Fibroblast of lung (primary cell): ENCODE measurements at regions not wholly inside any gene's neighbourhood (a gene's known extent, or its start where the extent isn't known, plus 50 kb on each side); places are given as distances from the start of the nearest gene placed in this dataset.

Source experiments
- DNase-seq, 2 donors: peaks; one replicate each; pipeline versions ENCODE4 v3.0.0 to v3.0.0-alpha.2; 2010; ENCODE audit warnings: low read depth in 2 of 2
- H2AFZ ChIP-seq: 2 replicates; pipeline ENCODE4 v1.5.1; 2012; ENCODE audit warnings: low read length, control low read depth, inconsistent platforms
- H3K27ac ChIP-seq: 2 replicates; pipeline ENCODE4 v1.5.1; 2011; ENCODE audit warnings: low read length, control low read depth; ENCODE audit not compliant: insufficient read depth
- H3K27me3 ChIP-seq: 2 replicates; pipeline ENCODE4 v1.5.1; 2011; ENCODE audit warnings: mild to moderate bottlenecking, low read length; ENCODE audit not compliant: control insufficient read depth, insufficient read depth
- H3K36me3 ChIP-seq: 2 replicates; pipeline ENCODE4 v1.5.1; 2011; ENCODE audit warnings: low read length; ENCODE audit not compliant: control insufficient read depth, insufficient read depth
- H3K4me1 ChIP-seq: 2 replicates; pipeline ENCODE4 v1.5.1; 2011; ENCODE audit warnings: low read length; ENCODE audit not compliant: control insufficient read depth, insufficient read depth; ENCODE audit errors: extremely low read depth
- H3K4me2 ChIP-seq: 2 replicates; pipeline ENCODE4 v1.5.1; 2011; ENCODE audit warnings: low read length, control low read depth; ENCODE audit not compliant: insufficient read depth; ENCODE audit errors: extremely low read depth
- H3K4me3 ChIP-seq, 4 experiments: fragments of 200-600 bp in 1 of 4; sonication (generic) in 1 of 4; replicated peaks in 1 of 4; 2 replicates each; pipeline ENCODE4 v1.5.1; 2011 to 2016; ENCODE audit warnings: low read length in 4 of 4, low read depth in 3 of 4, mild to moderate bottlenecking in 3 of 4, control low read depth in 2 of 4, inconsistent platforms in 1 of 4, mixed read lengths in 1 of 4; ENCODE audit not compliant: insufficient read depth in 1 of 4; ENCODE audit errors: control extremely low read depth in 1 of 4
- H3K79me2 ChIP-seq: 2 replicates; pipeline ENCODE4 v1.5.1; 2012; ENCODE audit warnings: mild to moderate bottlenecking, low read length, inconsistent platforms; ENCODE audit not compliant: control insufficient read depth, insufficient read depth
- H3K9ac ChIP-seq: 2 replicates; pipeline ENCODE4 v1.5.1; 2011; ENCODE audit warnings: mild to moderate bottlenecking, low read length, control low read depth; ENCODE audit not compliant: insufficient read depth
- H3K9me3 ChIP-seq: 2 replicates; pipeline ENCODE4 v1.5.1; 2012; ENCODE audit warnings: low read depth, low read length; ENCODE audit not compliant: control insufficient read depth, insufficient read depth
- H4K20me1 ChIP-seq: 2 replicates; pipeline ENCODE4 v1.5.1; 2011; ENCODE audit warnings: low read length; ENCODE audit not compliant: control insufficient read depth, insufficient read depth; ENCODE audit errors: extremely low read depth
- CTCF ChIP-seq, 2 donors: IDR thresholded peaks in 1 of 2; conservative IDR thresholded peaks in 1 of 2; 1 replicate in 1 of 2; 2 replicates in 1 of 2; pipeline ENCODE4 v1.5.1; 2011 to 2012; ENCODE audit warnings: low read length in 2 of 2, control low read depth in 1 of 2, inconsistent platforms in 1 of 2, low read depth in 1 of 2, mild to moderate bottlenecking in 1 of 2
- EZH2 ChIP-seq: IDR thresholded peaks from 2 replicates; pipeline ENCODE4 v1.5.1; 2012; ENCODE audit warnings: low read length, control low read depth, mild to moderate bottlenecking; ENCODE audit errors: missing control alignments

DNA sequence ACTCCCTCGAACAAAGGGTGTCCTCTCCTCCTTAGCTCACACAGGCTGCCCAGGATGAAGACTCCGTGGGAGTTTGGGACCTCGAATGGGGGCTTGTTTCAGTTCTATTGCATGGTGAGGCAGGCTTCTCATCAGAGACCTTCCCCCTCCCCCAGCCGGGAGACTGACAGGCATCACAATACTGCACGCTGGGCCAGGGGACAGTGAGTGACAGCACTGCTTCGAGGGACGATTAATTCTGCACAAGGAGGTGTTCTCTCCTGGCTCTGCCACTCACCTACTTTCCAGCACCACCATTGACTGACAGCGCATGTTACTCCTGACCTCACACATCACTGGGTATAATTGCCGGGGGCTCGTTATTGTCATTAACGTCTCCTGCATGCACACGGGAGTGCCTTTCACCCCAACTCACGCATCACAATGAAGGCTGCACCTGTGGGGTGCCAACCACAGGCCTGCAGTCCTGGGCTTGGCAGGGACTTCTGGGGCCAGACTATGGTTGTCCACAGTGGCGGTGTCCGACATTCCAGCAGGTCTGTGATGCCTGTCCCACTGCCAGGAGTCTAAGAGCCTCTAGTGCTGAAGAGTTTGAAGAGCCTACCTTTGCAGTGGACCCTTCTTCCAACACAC, 412.2 kb upstream of the TSHZ3 start:
- no peaks in the 10 kb centered on the region for H3K4me1 ChIP-seq
- TF ChIP-seq EZH2 (no peak), CTCF (conservative IDR thresholded peaks at IDR 0.05 in 1 of 2, IDR thresholded peaks at IDR 0.05 in 1 of 2; ENCODE audit: low read depth in 1 of 2, low read length in 2 of 2) (no peak)
- H3K36me3 ChIP-seq, result no peaks in the 10 kb centered on the region
- no peak for DNase-seq
- H3K4me3 ChIP-seq, result no peak overlapping the region
- no peak overlapping the region for H2AFZ ChIP-seq
- no peaks in the 10 kb centered on the region for H3K79me2 ChIP-seq
- no peaks in the 10 kb centered on the region for H4K20me1 ChIP-seq
- no peak overlapping the region for H3K27ac ChIP-seq
- no peak overlapping the region for H3K4me2 ChIP-seq
- H3K9me3 ChIP-seq, result no peaks in the 10 kb centered on the region
- H3K9ac ChIP-seq, result no peak overlapping the region
- no peaks in the 10 kb centered on the region for H3K27me3 ChIP-seq

DNA sequence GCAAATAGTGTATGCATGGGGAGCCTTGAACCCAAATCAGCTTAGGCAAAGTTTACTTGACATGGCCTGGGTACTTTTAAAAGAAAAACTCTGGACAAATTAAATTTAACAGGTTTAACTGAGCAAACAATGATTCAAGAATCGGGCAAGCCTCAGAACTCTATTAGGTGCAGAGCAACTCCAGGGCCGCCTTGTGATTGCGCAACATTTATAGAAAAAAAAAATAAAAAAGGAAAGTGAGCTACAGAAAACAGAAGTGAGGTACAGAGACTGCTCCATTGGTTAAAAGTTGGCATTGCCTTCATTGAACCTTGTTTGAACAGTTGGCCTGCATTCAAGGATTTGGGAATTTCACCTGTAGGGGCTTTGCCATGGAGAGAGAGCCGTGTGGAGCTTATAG, 421.0 kb upstream of the TSHZ3 start:
- Histone ChIP-seq H2AFZ (no peak overlapping the region), H3K4me2 (no peak overlapping the region), H3K4me3 (no peak overlapping the region), H4K20me1 (no peaks in the 10 kb centered on the region), H3K27ac (no peak overlapping the region), H3K4me1 (no peaks in the 10 kb centered on the region), H3K9me3 (no peaks in the 10 kb centered on the region), H3K36me3 (no peaks in the 10 kb centered on the region), H3K9ac (no peak overlapping the region), H3K79me2 (no peaks in the 10 kb centered on the region), H3K27me3 (no peaks in the 10 kb centered on the region)
- no peak for TF ChIP-seq CTCF (conservative IDR thresholded peaks at IDR 0.05 in 1 of 2, IDR thresholded peaks at IDR 0.05 in 1 of 2; ENCODE audit: low read depth in 1 of 2, low read length in 2 of 2)
- no peak for TF ChIP-seq EZH2
- no peak for DNase-seq

DNA sequence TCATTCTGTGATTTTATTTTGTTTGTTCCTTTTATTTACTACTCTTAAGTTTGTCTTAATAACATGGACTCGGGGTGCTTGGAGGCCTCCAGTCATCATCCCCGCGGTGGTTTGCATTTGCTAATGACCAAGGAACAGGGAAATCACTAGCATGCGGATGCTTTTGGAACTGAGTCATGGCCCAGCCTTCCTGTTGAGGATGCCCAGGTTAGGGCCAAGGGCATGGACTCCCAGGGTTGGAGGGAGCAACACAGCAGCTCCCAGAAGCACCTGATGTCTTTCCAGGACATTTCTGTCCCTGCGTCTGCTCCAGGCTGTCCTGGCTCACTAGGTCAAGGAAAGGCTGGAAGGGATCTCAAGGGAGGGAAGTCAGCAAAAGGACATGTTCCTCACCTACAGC, 423.7 kb upstream of the TSHZ3 start:
- no peaks in the 10 kb centered on the region for H3K27me3 ChIP-seq
- no peak overlapping the region for H3K9ac ChIP-seq
- H3K27ac ChIP-seq, result no peak overlapping the region
- no peak overlapping the region for H3K4me2 ChIP-seq
- H3K36me3 ChIP-seq, result no peaks in the 10 kb centered on the region
- TF ChIP-seq CTCF (conservative IDR thresholded peaks at IDR 0.05 in 1 of 2, IDR thresholded peaks at IDR 0.05 in 1 of 2; ENCODE audit: low read depth in 1 of 2, low read length in 2 of 2) (no peak), EZH2 (no peak)
- H2AFZ ChIP-seq, result no peak overlapping the region
- no peaks in the 10 kb centered on the region for H4K20me1 ChIP-seq
- H3K79me2 ChIP-seq, result no peaks in the 10 kb centered on the region
- no peaks in the 10 kb centered on the region for H3K9me3 ChIP-seq
- no peaks in the 10 kb centered on the region for H3K4me1 ChIP-seq
- H3K4me3 ChIP-seq, result no peak overlapping the region
- no peak for DNase-seq
